Pancreas (tissue), 10 donors: ENCODE measurements at regions not wholly inside any gene's neighbourhood (a gene's known extent, or its start where the extent isn't known, plus 50 kb on each side); places are given as distances from the start of the nearest gene placed in this dataset.

Source experiments
- ATAC-seq, 4 donors: fragments of 200-7000 bp; cut with Tn5 transposase; one replicate each; pipeline versions ENCODE4 v1.8.0 to v1.9.1; 2020; ENCODE audit warnings: mild to moderate bottlenecking in 4 of 4, moderate library complexity in 4 of 4
- DNase-seq, 6 donors: peaks; one replicate each; pipeline ENCODE4 v3.0.0-alpha.2; 2020
- FAIRE-seq: peaks from 2 replicates; lab custom pipeline; 2012; peaks lifted over from hg19 to GRCh38; lab: Jason Lieb, UNC
- H3K27ac ChIP-seq, 4 donors: fragments of 200-600 bp; sonication (generic); 1 replicate in 3 of 4; 2 replicates in 1 of 4; pipeline versions ENCODE4 v1.5.0 to v1.8.0; 2020
- H3K27me3 ChIP-seq, 4 donors: fragments of 200-600 bp; one replicate each; pipeline ENCODE4 v1.8.0; 2021
- H3K36me3 ChIP-seq, 3 donors: fragments of 200-600 bp; sonication (generic) in 1 of 3; one replicate each; pipeline versions ENCODE4 v1.5.0 to v1.8.0; 2020 to 2021
- H3K4me1 ChIP-seq, 3 donors: fragments of 200-600 bp; one replicate each; pipeline ENCODE4 v1.8.0; 2021
- H3K4me3 ChIP-seq, 4 donors: fragments of 200-600 bp; sonication (generic) in 2 of 4; one replicate each; pipeline versions ENCODE4 v1.5.0 to v1.8.0; 2020 to 2021
- H3K9me3 ChIP-seq, 4 donors: fragments of 200-600 bp; one replicate each; pipeline ENCODE4 v1.8.0; 2021
- CTCF ChIP-seq, 4 donors: fragments of 200-600 bp; sonication (generic) in 3 of 4; IDR thresholded peaks; one replicate each; pipeline versions ENCODE4 v1.5.0 to v1.8.0; 2021; ENCODE audit warnings: antibody characterized with exemption in 4 of 4
- WGBS, 2 donors: extraction: QIAGEN DNeasy Blood & Tissue Kit; methylation state at CpG; one replicate each; pipeline ENCODE4 v1.1.7; 2013; 5-methylcytosine and 5-hydroxymethylcytosine counted together
- intact Hi-C, 3 donors: fragments of 100-400 bp; cut with DNase I; formaldehyde crosslinking; loops; one replicate each; pipeline versions ENCODE4 v1.11.1 to v1.14.2; 2022
- donor health status: healthy with polysubstance abuse.
- donor health status: DM: no; HTN: no; CAD: no; lungs with moderate emphysema.
- donor health status: DM: no; HTN: no; CAD: no.
- donor health status: control.
- donor health status: control.
- donor health status: Bipolar disorder and iron deficiency.
- donor health status: DM: yes; HTN: yes; CAD: no.
- donor health status: DM: no; HTN: no; CAD: no.
- donor health status: DM: no; HTN: no; CAD: no.
- donor health status: DM: yes; HTN: yes; CAD: no.

DNA sequence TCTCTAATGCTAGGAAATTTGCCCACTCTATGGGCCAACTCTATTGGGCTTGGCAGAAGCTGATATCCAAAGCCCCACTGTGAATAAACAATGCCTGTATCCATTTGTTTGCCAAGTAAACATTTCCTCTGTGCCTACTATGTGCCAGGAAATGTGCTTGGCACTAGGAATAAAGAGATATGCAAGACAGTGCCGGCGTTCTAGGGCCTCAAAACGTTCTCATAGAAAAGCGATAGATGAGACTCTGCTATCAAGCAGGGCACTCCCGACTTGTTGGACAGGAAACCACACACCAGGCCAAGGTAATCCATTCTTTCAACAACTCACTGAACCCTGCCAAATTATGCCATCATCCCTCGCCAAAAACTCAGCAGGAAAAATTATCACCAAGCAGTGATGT is 196.7 kb downstream of the IPMK start:
- intact Hi-C loops = no loop called here
- Histone ChIP-seq H3K4me3 (no peak overlapping the region), H3K27ac (no peak overlapping the region), H3K36me3 (no peaks in the 10 kb centered on the region), H3K27me3 (no peaks in the 10 kb centered on the region), H3K9me3 (no peaks in the 10 kb centered on the region), H3K4me1 (no peaks in the 10 kb centered on the region)
- ATAC-seq = no peak
- FAIRE-seq = no peak
- no peak for TF ChIP-seq CTCF (IDR thresholded peaks at IDR 0.05)
- WGBS, 2 donors = 55 to 65% methylated on average over 6 of the region's 6 CpGs
- no peak for DNase-seq

- Histone ChIP-seq H3K27ac (no peak overlapping the region), H3K4me3 (no peak overlapping the region), H3K4me1 (no peaks in the 10 kb centered on the region), H3K27me3 (no peaks in the 10 kb centered on the region), H3K9me3 (no peaks in the 10 kb centered on the region), H3K36me3 (no peaks in the 10 kb centered on the region)
- ATAC-seq = no peak
- no peak for DNase-seq
- intact Hi-C loops = loop anchor here in 2 of 3 donors (5.0 to 10.0 kb wide), 2 partner anchors 717 to 724 kb away; no protein-coding TSS in a partner anchor
- 68 to 81% methylated on average over 2 of the region's 2 CpGs for WGBS, 2 donors
- no peak for FAIRE-seq
- TF ChIP-seq CTCF (IDR thresholded peaks at IDR 0.05) = no peak
Observed at GRCh38 chr10:58068809-58069208, 198.9 kb downstream of the IPMK start.

GRCh38 chr10:58066979-58067378 is 200.7 kb downstream of the IPMK start:
- intact Hi-C loops = loop anchor here in 2 of 3 donors (5.0 to 10.0 kb wide), 2 partner anchors 715 to 722 kb away; no protein-coding TSS in a partner anchor
- no peak for ATAC-seq
- Histone ChIP-seq H3K9me3 (no peaks in the 10 kb centered on the region), H3K4me3 (no peak overlapping the region), H3K36me3 (no peaks in the 10 kb centered on the region), H3K4me1 (no peaks in the 10 kb centered on the region), H3K27me3 (no peaks in the 10 kb centered on the region), H3K27ac (no peak overlapping the region)
- no peak for DNase-seq
- TF ChIP-seq CTCF (IDR thresholded peaks at IDR 0.05) = no peak
- FAIRE-seq = no peak
- 47 to 62% methylated on average over 4 of the region's 4 CpGs for WGBS, 2 donors

- Histone ChIP-seq H3K4me1 (no peaks in the 10 kb centered on the region), H3K4me3 (no peak overlapping the region), H3K27ac (no peak overlapping the region), H3K27me3 (no peaks in the 10 kb centered on the region), H3K9me3 (no peaks in the 10 kb centered on the region), H3K36me3 (no peaks in the 10 kb centered on the region)
- FAIRE-seq (no peak), ATAC-seq (no peak), DNase-seq (no peak)
- WGBS, 2 donors = 58 to 61% methylated on average over 4 of the region's 4 CpGs
- intact Hi-C loops = loop anchor here in 2 of 3 donors (5.0 to 10.0 kb wide), 2 partner anchors 714 to 721 kb away; no protein-coding TSS in a partner anchor
- no peak for TF ChIP-seq CTCF (IDR thresholded peaks at IDR 0.05)
Observed at GRCh38 chr10:58066126-58066525, 201.6 kb downstream of the IPMK start.

DNA sequence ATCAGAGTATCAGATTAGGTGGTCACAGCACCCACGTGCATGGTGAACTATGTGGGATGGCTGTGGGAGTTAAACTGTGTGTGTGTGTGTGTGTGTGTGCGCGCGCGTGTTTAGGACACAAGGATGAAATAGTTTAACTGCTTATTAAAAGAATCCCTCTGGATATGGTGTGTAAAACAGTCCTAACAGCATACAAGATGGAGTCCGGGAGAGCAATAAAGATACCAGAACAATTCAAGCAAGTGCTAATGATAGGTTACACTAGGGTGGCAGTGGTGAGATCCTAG is 202.2 kb downstream of the IPMK start:
- no peaks in the 10 kb centered on the region for H3K36me3 ChIP-seq
- intact Hi-C loops = loop anchor here in 2 of 3 donors (5.0 to 10.0 kb wide), 2 partner anchors 713 to 721 kb away; no protein-coding TSS in a partner anchor
- 40 to 47% methylated on average over 6 of the region's 6 CpGs for WGBS, 2 donors
- FAIRE-seq (no peak), DNase-seq (no peak), ATAC-seq (no peak)
- H3K4me3 ChIP-seq = no peak overlapping the region
- H3K27me3 ChIP-seq = no peaks in the 10 kb centered on the region
- no peak overlapping the region for H3K27ac ChIP-seq
- no peak for TF ChIP-seq CTCF (IDR thresholded peaks at IDR 0.05)
- H3K9me3 ChIP-seq = no peaks in the 10 kb centered on the region
- no peaks in the 10 kb centered on the region for H3K4me1 ChIP-seq
